Keratinocyte (primary cell): ENCODE measurements at regions not wholly inside any gene's neighbourhood (a gene's known extent, or its start where the extent isn't known, plus 50 kb on each side); places are given as distances from the start of the nearest gene placed in this dataset.

Source experiments
- DNase-seq: peaks from one replicate; pipeline ENCODE4 v3.0.0-alpha.2; 2011; ENCODE audit warnings: low read depth, missing footprints, low spot score
- FAIRE-seq: peaks from 2 replicates; lab custom pipeline; 2011; peaks lifted over from hg19 to GRCh38; lab: Jason Lieb, UNC
- H2AFZ ChIP-seq: 2 replicates; pipeline ENCODE4 v1.6.0; 2012; ENCODE audit warnings: low read length, control low read depth, inconsistent platforms; ENCODE audit not compliant: control insufficient read depth
- H3K27ac ChIP-seq: 2 replicates; pipeline ENCODE4 v1.5.1; 2011; ENCODE audit warnings: low read length; ENCODE audit not compliant: control insufficient read depth, insufficient read depth
- H3K27me3 ChIP-seq: 3 replicates; pipeline ENCODE4 v1.6.0; 2011; ENCODE audit warnings: low read length; ENCODE audit not compliant: control insufficient read depth, insufficient read depth; ENCODE audit errors: extremely low read depth
- H3K36me3 ChIP-seq, 2 experiments: 2 replicates in 1 of 2; 3 replicates in 1 of 2; pipeline ENCODE4 v1.5.1; 2011; ENCODE audit warnings: low read length in 2 of 2, mild to moderate bottlenecking in 1 of 2; ENCODE audit not compliant: control insufficient read depth in 2 of 2, insufficient read depth in 2 of 2; ENCODE audit errors: extremely low read depth in 1 of 2
- H3K4me1 ChIP-seq: 3 replicates; pipeline ENCODE4 v1.5.1; 2011; ENCODE audit warnings: low read length; ENCODE audit not compliant: control insufficient read depth, insufficient read depth; ENCODE audit errors: extremely low read depth
- H3K4me2 ChIP-seq: 3 replicates; pipeline ENCODE4 v1.6.0; 2011; ENCODE audit warnings: low read depth, low read length; ENCODE audit not compliant: control insufficient read depth, insufficient read depth; ENCODE audit errors: extremely low read depth
- H3K4me3 ChIP-seq, 3 experiments: fragments of 200-600 bp in 1 of 3; sonication (generic) in 1 of 3; 2 replicates in 2 of 3; 3 replicates in 1 of 3; pipeline ENCODE4 v1.5.1; 2011 to 2016; ENCODE audit warnings: low read length in 3 of 3, mild to moderate bottlenecking in 3 of 3, control low read depth in 2 of 3, inconsistent platforms in 1 of 3, low read depth in 1 of 3, mixed read lengths in 1 of 3, mixed run types in 1 of 3, moderate library complexity in 1 of 3; ENCODE audit not compliant: control insufficient read depth in 2 of 3, insufficient read depth in 2 of 3; ENCODE audit errors: extremely low read depth in 1 of 3
- H3K79me2 ChIP-seq: 2 replicates; pipeline ENCODE4 v1.6.0; 2012; ENCODE audit warnings: low read length; ENCODE audit not compliant: control insufficient read depth, insufficient read depth
- H3K9ac ChIP-seq: 3 replicates; pipeline ENCODE4 v1.6.0; 2011; ENCODE audit warnings: low read length; ENCODE audit not compliant: control insufficient read depth, insufficient read depth; ENCODE audit errors: extremely low read depth
- H3K9me1 ChIP-seq: 3 replicates; pipeline ENCODE4 v1.6.0; 2011; ENCODE audit warnings: low read length; ENCODE audit not compliant: control insufficient read depth, insufficient read depth; ENCODE audit errors: extremely low read depth
- H3K9me3 ChIP-seq: 2 replicates; pipeline ENCODE4 v1.5.1; 2012; ENCODE audit warnings: low read depth, low read length; ENCODE audit not compliant: control insufficient read depth
- H4K20me1 ChIP-seq: 3 replicates; pipeline ENCODE4 v1.6.0; 2011; ENCODE audit warnings: low read length; ENCODE audit not compliant: control insufficient read depth, insufficient read depth; ENCODE audit errors: extremely low read depth
- EZH2 ChIP-seq: IDR thresholded peaks from one replicate; pipeline ENCODE4 v1.6.1; 2012; ENCODE audit warnings: inconsistent platforms, mild to moderate bottlenecking, low read length, moderate library complexity
- dilution Hi-C: fragments of 300-500 bp; cut with MboI; formaldehyde crosslinking; loops from one replicate; pipeline ENCODE4 v1.7.0; 2020; ENCODE audit warnings: low sequenced_read_pairs; ENCODE audit not compliant: extremely low pct_ligation_motif_present
- TF ChIP-seq, protein P1 (sequence below), 3 experiments: IDR thresholded peaks in 1 of 3; conservative IDR thresholded peaks in 1 of 3; optimal IDR thresholded peaks in 1 of 3; 2 replicates in 2 of 3; 3 replicates in 1 of 3; pipeline versions ENCODE3 to v1.5.1; 2011; ENCODE audit warnings: low read length in 3 of 3, mild to moderate bottlenecking in 3 of 3, moderate library complexity in 2 of 3, control low read depth in 1 of 3, inconsistent platforms in 1 of 3; ENCODE audit not compliant: insufficient read depth in 2 of 3; ENCODE audit errors: extremely low read depth in 1 of 3

- H2AFZ ChIP-seq: no peak overlapping the region
- dilution Hi-C loops: no loop called here
- no peaks in the 10 kb centered on the region for H3K27me3 ChIP-seq
- DNase-seq (no peak), FAIRE-seq (no peak)
- no peak overlapping the region for H3K9ac ChIP-seq
- no peaks in the 10 kb centered on the region for H3K9me3 ChIP-seq
- no peak overlapping the region for H3K27ac ChIP-seq
- H3K4me1 ChIP-seq: no peaks in the 10 kb centered on the region
- no peaks in the 10 kb centered on the region for H3K36me3 ChIP-seq
- no peaks in the 10 kb centered on the region for H3K9me1 ChIP-seq
- TF ChIP-seq EZH2: no peak
- TF ChIP-seq, protein P1, sequence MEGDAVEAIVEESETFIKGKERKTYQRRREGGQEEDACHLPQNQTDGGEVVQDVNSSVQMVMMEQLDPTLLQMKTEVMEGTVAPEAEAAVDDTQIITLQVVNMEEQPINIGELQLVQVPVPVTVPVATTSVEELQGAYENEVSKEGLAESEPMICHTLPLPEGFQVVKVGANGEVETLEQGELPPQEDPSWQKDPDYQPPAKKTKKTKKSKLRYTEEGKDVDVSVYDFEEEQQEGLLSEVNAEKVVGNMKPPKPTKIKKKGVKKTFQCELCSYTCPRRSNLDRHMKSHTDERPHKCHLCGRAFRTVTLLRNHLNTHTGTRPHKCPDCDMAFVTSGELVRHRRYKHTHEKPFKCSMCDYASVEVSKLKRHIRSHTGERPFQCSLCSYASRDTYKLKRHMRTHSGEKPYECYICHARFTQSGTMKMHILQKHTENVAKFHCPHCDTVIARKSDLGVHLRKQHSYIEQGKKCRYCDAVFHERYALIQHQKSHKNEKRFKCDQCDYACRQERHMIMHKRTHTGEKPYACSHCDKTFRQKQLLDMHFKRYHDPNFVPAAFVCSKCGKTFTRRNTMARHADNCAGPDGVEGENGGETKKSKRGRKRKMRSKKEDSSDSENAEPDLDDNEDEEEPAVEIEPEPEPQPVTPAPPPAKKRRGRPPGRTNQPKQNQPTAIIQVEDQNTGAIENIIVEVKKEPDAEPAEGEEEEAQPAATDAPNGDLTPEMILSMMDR (optimal IDR thresholded peaks at IDR 0.05 in 1 of 3, IDR thresholded peaks at IDR 0.05 in 1 of 3, conservative IDR thresholded peaks at IDR 0.05 in 1 of 3; ENCODE audit: extremely low read depth in 1 of 3, insufficient read depth in 2 of 3, low read length in 3 of 3): no peak
- no peak overlapping the region for H3K4me3 ChIP-seq
- no peaks in the 10 kb centered on the region for H3K79me2 ChIP-seq
- H3K4me2 ChIP-seq: no peak overlapping the region
- no peaks in the 10 kb centered on the region for H4K20me1 ChIP-seq
Measured at GRCh38 chr5:62685221-62685620, 106.6 kb downstream of the LRRC70 start.

DNA sequence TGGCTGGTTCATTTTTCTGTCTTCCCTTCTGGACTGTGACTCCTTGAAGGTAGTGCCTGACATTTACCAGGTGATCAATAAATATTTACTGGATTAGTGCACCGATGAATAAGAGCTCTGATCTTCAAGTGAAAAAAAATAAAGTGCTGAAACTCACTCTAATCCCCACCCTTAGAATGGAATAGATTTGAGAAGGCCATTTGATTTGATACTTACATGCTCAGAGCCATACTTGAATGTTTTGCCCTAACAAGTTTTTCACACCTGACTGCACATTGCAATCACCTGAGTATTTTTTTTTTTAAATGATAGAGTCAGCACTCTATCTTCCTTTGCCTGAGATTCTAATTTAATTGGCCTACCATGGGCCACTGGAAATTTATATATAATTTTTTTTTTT is 105.7 kb downstream of the LRRC70 start:
- no peaks in the 10 kb centered on the region for H4K20me1 ChIP-seq
- no peak overlapping the region for H3K9ac ChIP-seq
- no peaks in the 10 kb centered on the region for H3K27me3 ChIP-seq
- H3K36me3 ChIP-seq: no peaks in the 10 kb centered on the region
- no peak overlapping the region for H2AFZ ChIP-seq
- H3K4me2 ChIP-seq: no peak overlapping the region
- no peaks in the 10 kb centered on the region for H3K9me1 ChIP-seq
- no peak for DNase-seq
- H3K79me2 ChIP-seq: no peaks in the 10 kb centered on the region
- no peak overlapping the region for H3K27ac ChIP-seq
- H3K4me3 ChIP-seq: no peak overlapping the region
- TF ChIP-seq EZH2: no peak
- TF ChIP-seq, protein P1 (optimal IDR thresholded peaks at IDR 0.05 in 1 of 3, IDR thresholded peaks at IDR 0.05 in 1 of 3, conservative IDR thresholded peaks at IDR 0.05 in 1 of 3; ENCODE audit: extremely low read depth in 1 of 3, insufficient read depth in 2 of 3, low read length in 3 of 3): no peak
- no peaks in the 10 kb centered on the region for H3K9me3 ChIP-seq
- FAIRE-seq: no peak
- dilution Hi-C loops: no loop called here
- H3K4me1 ChIP-seq: no peaks in the 10 kb centered on the region
